Mesendoderm (in vitro differentiated cells): ENCODE measurements at regions not wholly inside any gene's neighbourhood (a gene's known extent, or its start where the extent isn't known, plus 50 kb on each side); places are given as distances from the start of the nearest gene placed in this dataset.

Experiments used
- DNase-seq: peaks from one replicate; pipeline ENCODE4 v3.0.0; 2013
- H2AK5ac ChIP-seq: 2 replicates; pipeline ENCODE4 v1.6.1; 2013; ENCODE audit warnings: low read length, inconsistent platforms
- H2BK120ac ChIP-seq: 2 replicates; pipeline ENCODE4 v1.6.1; 2013; ENCODE audit warnings: low read depth, mild to moderate bottlenecking, low read length, moderate library complexity, mixed read lengths
- H2BK15ac ChIP-seq: replicated peaks from 2 replicates; pipeline ENCODE4 v1.6.1; 2013; ENCODE audit warnings: low read depth, mild to moderate bottlenecking, moderate library complexity
- H2BK5ac ChIP-seq: 2 replicates; pipeline ENCODE4 v1.6.1; 2013; ENCODE audit warnings: low read length, inconsistent platforms
- H3K18ac ChIP-seq: 2 replicates; pipeline ENCODE4 v1.6.1; 2013; ENCODE audit warnings: mild to moderate bottlenecking, low read length, mixed read lengths
- H3K23ac ChIP-seq: one replicate; pipeline ENCODE4 v1.6.1; 2013; ENCODE audit warnings: low read length
- H3K27ac ChIP-seq: 2 replicates; pipeline ENCODE4 v1.5.1; 2013; ENCODE audit warnings: low read depth, mild to moderate bottlenecking, inconsistent platforms, low read length, moderate library complexity
- H3K27me3 ChIP-seq: 2 replicates; pipeline ENCODE4 v1.6.1; 2013; ENCODE audit warnings: low read length, control low read depth, mild to moderate bottlenecking, inconsistent platforms; ENCODE audit not compliant: insufficient read depth, poor library complexity
- H3K36me3 ChIP-seq: 2 replicates; pipeline ENCODE4 v1.6.1; 2013; ENCODE audit warnings: low read length, inconsistent platforms; ENCODE audit not compliant: control insufficient read depth, insufficient read depth
- H3K4ac ChIP-seq: one replicate; pipeline ENCODE4 v1.6.1; 2013; ENCODE audit warnings: low read depth, mild to moderate bottlenecking, low read length, moderate library complexity
- H3K4me1 ChIP-seq: 2 replicates; pipeline ENCODE4 v1.6.1; 2013; ENCODE audit warnings: low read depth, low read length, inconsistent platforms; ENCODE audit not compliant: control insufficient read depth
- H3K4me2 ChIP-seq: 2 replicates; pipeline ENCODE4 v1.6.1; 2013; ENCODE audit warnings: low read length
- H3K4me3 ChIP-seq: 2 replicates; pipeline ENCODE4 v1.5.1; 2013; ENCODE audit warnings: mild to moderate bottlenecking, low read length
- H3K56ac ChIP-seq: one replicate; pipeline ENCODE4 v1.6.1; 2013; ENCODE audit warnings: low read length
- H3K79me1 ChIP-seq: 2 replicates; pipeline ENCODE4 v1.6.1; 2013; ENCODE audit warnings: low read length, inconsistent platforms
- H3K79me2 ChIP-seq: 2 replicates; pipeline ENCODE4 v1.6.1; 2013; ENCODE audit warnings: mild to moderate bottlenecking, low read length; ENCODE audit not compliant: control insufficient read depth, insufficient read depth
- H3K9ac ChIP-seq: 2 replicates; pipeline ENCODE4 v1.6.1; 2013; ENCODE audit warnings: low read length, inconsistent platforms
- H4K5ac ChIP-seq: one replicate; pipeline ENCODE4 v1.6.1; 2013; ENCODE audit warnings: low read length
- H4K8ac ChIP-seq: one replicate; pipeline ENCODE4 v1.6.1; 2013; ENCODE audit warnings: low read depth, mild to moderate bottlenecking, control low read depth, low read length, moderate library complexity
- WGBS: extraction: QIAGEN DNeasy Blood & Tissue Kit; methylation state at CpG from one replicate; pipeline ENCODE4 v1.1.7; 2013; ENCODE audit warnings: low lambda C conversion rate, missing lambda C conversion rate; ENCODE audit not compliant: insufficient coverage; ENCODE audit errors: extremely low coverage; 5-methylcytosine and 5-hydroxymethylcytosine counted together

GRCh38 chr2:16104315-16104948, 164.1 kb downstream of the MYCN start:
- peak overlapping the region; percentile 68 for H3K27ac ChIP-seq
- H3K18ac ChIP-seq, result peak overlapping the region; percentile 78
- no peaks in the 10 kb centered on the region for H3K27me3 ChIP-seq
- H2BK5ac ChIP-seq, result peak overlapping the region; percentile 93
- H3K56ac ChIP-seq, result peak overlapping the region; percentile 52
- H4K8ac ChIP-seq, result no peak overlapping the region
- H2BK15ac ChIP-seq, result no peak overlapping the region
- no CpG with 5 or more reads among the region's 6 CpGs for WGBS
- H3K9ac ChIP-seq, result peak overlapping the region; percentile 23
- no peaks in the 10 kb centered on the region for H3K79me1 ChIP-seq
- H4K5ac ChIP-seq, result no peak overlapping the region
- H3K79me2 ChIP-seq, result no peaks in the 10 kb centered on the region
- H3K4me2 ChIP-seq, result no peak overlapping the region
- peaks cover 32% of the 10 kb centered on the region for H3K4me1 ChIP-seq
- H3K4ac ChIP-seq, result no peak overlapping the region
- no peak overlapping the region for H3K4me3 ChIP-seq
- no peaks in the 10 kb centered on the region for H3K36me3 ChIP-seq
- H2BK120ac ChIP-seq, result peak overlapping the region; percentile 17
- DNase-seq, result peak; percentile 79
- no peak overlapping the region for H2AK5ac ChIP-seq
- H3K23ac ChIP-seq, result no peak overlapping the region

GRCh38 chr2:16103614-16104314, 163.4 kb downstream of the MYCN start:
- DNase-seq, result peak; percentile 78
- Histone ChIP-seq H4K8ac (peak overlapping the region; percentile 60), H3K4me1 (peaks cover 32% of the 10 kb centered on the region), H2BK5ac (peak overlapping the region; percentile 70), H3K79me1 (no peaks in the 10 kb centered on the region), H2AK5ac (no peak overlapping the region), H3K4ac (peak overlapping the region; percentile 78), H3K36me3 (no peaks in the 10 kb centered on the region), H3K79me2 (no peaks in the 10 kb centered on the region), H3K23ac (no peak overlapping the region), H3K56ac (peak overlapping the region; percentile 43), H3K4me3 (no peak overlapping the region), H2BK120ac (peak overlapping the region; percentile 19), H3K27ac (peak overlapping the region; percentile 68), H3K27me3 (no peaks in the 10 kb centered on the region), H2BK15ac (peak overlapping the region; percentile 20), H4K5ac (no peak overlapping the region), H3K18ac (peak overlapping the region; percentile 92), H3K4me2 (no peak overlapping the region), H3K9ac (peak overlapping the region; percentile 27)
- WGBS, result no CpG with 5 or more reads among the region's 12 CpGs

GRCh38 chr2:16102976-16103380, 162.6 kb downstream of the MYCN start:
- Histone ChIP-seq H3K79me2 (no peaks in the 10 kb centered on the region), H3K36me3 (no peaks in the 10 kb centered on the region), H3K9ac (peak overlapping the region; percentile 58), H4K5ac (no peak overlapping the region), H3K4me1 (peaks cover 32% of the 10 kb centered on the region), H3K4me3 (no peak overlapping the region), H3K27ac (peak overlapping the region; percentile 16), H2AK5ac (peak overlapping the region; percentile 61), H3K56ac (peak overlapping the region; percentile 82), H3K79me1 (no peaks in the 10 kb centered on the region), H3K4ac (no peak overlapping the region), H2BK120ac (peak overlapping the region; percentile 79), H3K27me3 (no peaks in the 10 kb centered on the region), H4K8ac (no peak overlapping the region), H3K18ac (peak overlapping the region; percentile 7), H2BK15ac (no peak overlapping the region), H2BK5ac (peak overlapping the region; percentile 95), H3K4me2 (no peak overlapping the region), H3K23ac (peak overlapping the region; percentile 82)
- peak; percentile 91 for DNase-seq
- no CpG with 5 or more reads among the region's 16 CpGs for WGBS

- no peak overlapping the region for H3K27ac ChIP-seq
- H4K5ac ChIP-seq, result no peak overlapping the region
Observed at GRCh38 chr2:16102358-16102975, 162.1 kb downstream of the MYCN start.

GRCh38 chr2:16101196-16101595, 160.8 kb downstream of the MYCN start:
- Histone ChIP-seq H3K4me2 (no peak overlapping the region), H2BK15ac (no peak overlapping the region), H3K4me1 (peaks cover 26% of the 10 kb centered on the region), H4K8ac (no peak overlapping the region), H3K27me3 (no peaks in the 10 kb centered on the region), H3K56ac (peak overlapping the region; percentile 17), H3K4me3 (no peak overlapping the region), H4K5ac (no peak overlapping the region), H3K79me2 (no peaks in the 10 kb centered on the region), H3K18ac (no peak overlapping the region), H3K9ac (no peak overlapping the region), H3K4ac (no peak overlapping the region), H2BK5ac (no peak overlapping the region), H2AK5ac (peak overlapping the region; percentile 55), H3K79me1 (no peaks in the 10 kb centered on the region), H3K36me3 (no peaks in the 10 kb centered on the region), H3K23ac (no peak overlapping the region), H2BK120ac (no peak overlapping the region), H3K27ac (no peak overlapping the region)
- no CpG with 5 or more reads among the region's 3 CpGs for WGBS
- no peak for DNase-seq

More at GRCh38 chr2:16102358-16102975, 162.1 kb downstream of the MYCN start:
- Histone ChIP-seq H3K4ac (no peak overlapping the region), H3K4me3 (no peak overlapping the region), H3K79me2 (no peaks in the 10 kb centered on the region), H3K79me1 (no peaks in the 10 kb centered on the region), H3K9ac (no peak overlapping the region), H3K36me3 (no peaks in the 10 kb centered on the region), H2AK5ac (peak overlapping the region; percentile 4), H2BK120ac (no peak overlapping the region), H3K27me3 (no peaks in the 10 kb centered on the region), H3K23ac (no peak overlapping the region), H3K4me1 (peaks cover 32% of the 10 kb centered on the region), H2BK5ac (peak overlapping the region; percentile 54), H3K4me2 (no peak overlapping the region), H3K18ac (peak overlapping the region; percentile 4), H4K8ac (no peak overlapping the region), H2BK15ac (no peak overlapping the region), H3K56ac (peak overlapping the region; percentile 71)
- no peak for DNase-seq
- WGBS, result no CpG with 5 or more reads among the region's 14 CpGs
